K562 (cell line): ENCODE measurements at regions not wholly inside any gene's neighbourhood (a gene's known extent, or its start where the extent isn't known, plus 50 kb on each side); places are given as distances from the start of the nearest gene placed in this dataset.
A peak's percentile ranks its signal among the peaks of the same experiment; 100 is the strongest.

Experiments used
- ATAC-seq: fragments of 200-7000 bp; cut with Tn5 transposase; 3 replicates; pipeline ENCODE4 v1.9.1; 2020; ENCODE audit warnings: moderate library complexity
- BruUV-seq: library from RNA; stranded (reverse); fragments of 400-500 nt; replicated peaks from 2 replicates; lab custom pipeline; 2021; lab: Mats Ljungman, UMichigan
- CTCF ChIA-PET: fragments of 300-600 bp; formaldehyde crosslinking; extraction: SDS; loops from one replicate; lab custom pipeline; 2021; ENCODE audit warnings: low intra/inter-chr PET ratio; lab: Yijun Ruan, JAX
- POLR2A ChIA-PET: fragments of 300-600, 350-650 bp; sonication (Branson Sonifier 250); formaldehyde crosslinking; extraction: SDS; loops from one replicate; lab custom pipeline; 2021; ENCODE audit warnings: antibody characterized with exemption, inconsistent platforms; lab: Yijun Ruan, JAX
- DNase-seq, 4 experiments: peaks; one replicate each; pipeline versions ENCODE4 v3.0.0 to v3.0.0-alpha.2; 2011 to 2018; ENCODE audit warnings: low spot score in 3 of 4, mixed read lengths in 3 of 4; ENCODE audit errors: extremely low read depth in 1 of 4
- FAIRE-seq: peaks from 2 replicates; lab custom pipeline; 2011; peaks lifted over from hg19 to GRCh38; lab: Jason Lieb, UNC
- H2AFZ ChIP-seq: 2 replicates; pipeline ENCODE4 v1.6.0; 2011; ENCODE audit warnings: low read depth, low read length, control low read depth, inconsistent platforms
- H3K27ac ChIP-seq: fragments of 200-600 bp; 3 replicates; pipeline ENCODE4 v1.8.0; 2011; ENCODE audit warnings: low read depth, mild to moderate bottlenecking, control low read depth, inconsistent platforms, low read length, moderate library complexity, mixed read lengths; ENCODE audit errors: extremely low read depth
- H3K27me3 ChIP-seq, 2 experiments: fragments of 300-600 bp in 1 of 2; 2 replicates in 1 of 2; 3 replicates in 1 of 2; pipeline versions ENCODE4 v1.6.0 to v1.8.0; 2011; ENCODE audit warnings: inconsistent platforms in 2 of 2, low read length in 2 of 2, mild to moderate bottlenecking in 1 of 2, mixed read lengths in 1 of 2, moderate library complexity in 1 of 2; ENCODE audit not compliant: control insufficient read depth in 2 of 2, insufficient read depth in 2 of 2
- H3K36me3 ChIP-seq: fragments of 300-600 bp; 3 replicates; pipeline ENCODE4 v1.8.0; 2011; ENCODE audit warnings: mild to moderate bottlenecking, low read length, inconsistent platforms; ENCODE audit not compliant: control insufficient read depth, insufficient read depth
- H3K4me1 ChIP-seq, 2 experiments: fragments of 200-600 bp in 1 of 2; replicated peaks in 1 of 2; 2 replicates in 1 of 2; 3 replicates in 1 of 2; pipeline versions ENCODE4 v1.5.1 to v1.8.0; 2011; ENCODE audit warnings: inconsistent platforms in 2 of 2, low read length in 2 of 2, mild to moderate bottlenecking in 1 of 2, mixed read lengths in 1 of 2, moderate library complexity in 1 of 2; ENCODE audit not compliant: control insufficient read depth in 2 of 2, insufficient read depth in 2 of 2
- H3K4me2 ChIP-seq: 2 replicates; pipeline ENCODE4 v1.6.1; 2011; ENCODE audit warnings: low read length, control low read depth, inconsistent platforms, mixed read lengths; ENCODE audit not compliant: insufficient read depth
- H3K4me3 ChIP-seq: fragments of 200-600 bp; sonication (generic), shearing (Covaris generic); 2 replicates; pipeline ENCODE4 v1.5.1; 2016; ENCODE audit warnings: control low read depth, inconsistent platforms
- H3K79me2 ChIP-seq: fragments of 200-600 bp; 3 replicates; pipeline ENCODE4 v1.8.0; 2011; ENCODE audit warnings: low read length, inconsistent platforms; ENCODE audit not compliant: control insufficient read depth, insufficient read depth
- H3K9ac ChIP-seq, 2 experiments: 2 replicates each; pipeline versions ENCODE4 v1.6.0 to v1.6.1; 2011; ENCODE audit warnings: low read depth in 2 of 2, low read length in 2 of 2, control low read depth in 1 of 2, inconsistent platforms in 1 of 2, mild to moderate bottlenecking in 1 of 2, mixed read lengths in 1 of 2; ENCODE audit not compliant: insufficient read depth in 1 of 2
- H3K9me1 ChIP-seq: one replicate; pipeline ENCODE4 v1.6.0; 2011; ENCODE audit warnings: inconsistent platforms, mild to moderate bottlenecking, low read length, moderate library complexity; ENCODE audit not compliant: control insufficient read depth, insufficient read depth
- H3K9me3 ChIP-seq: replicated peaks from 2 replicates; pipeline ENCODE4 v1.5.1; 2011; ENCODE audit warnings: low read depth, low read length, inconsistent platforms; ENCODE audit not compliant: control insufficient read depth, insufficient read depth
- H4K20me1 ChIP-seq: replicated peaks from 2 replicates; pipeline ENCODE4 v1.6.1; 2011; ENCODE audit warnings: low read length, inconsistent platforms, mixed read lengths; ENCODE audit not compliant: control insufficient read depth, insufficient read depth
- ARID1B ChIP-seq: fragments of 450-650 bp; IDR thresholded peaks from 2 replicates; pipeline ENCODE4 v1.6.1; 2016; ENCODE audit warnings: antibody characterized with exemption, mild to moderate bottlenecking, inconsistent platforms
- CBFA2T3 ChIP-seq: fragments of 450-650 bp; IDR thresholded peaks from 2 replicates; pipeline ENCODE4 v1.6.1; 2017
- CREB3L1 ChIP-seq: fragments of 450-650 bp; IDR thresholded peaks from 2 replicates; pipeline ENCODE4 v1.6.1; 2014; ENCODE audit warnings: low read depth, mild to moderate bottlenecking, moderate library complexity, borderline replicate concordance
- CSDE1 ChIP-seq, 2 experiments: fragments of 450-650 bp; IDR thresholded peaks; 2 replicates each; pipeline ENCODE4 v1.6.1; 2016; ENCODE audit warnings: mild to moderate bottlenecking in 1 of 2
- DACH1 ChIP-seq: fragments of 450-650 bp; IDR thresholded peaks from 2 replicates; pipeline ENCODE4 v1.6.1; 2018; ENCODE audit not compliant: partially characterized antibody
- DIDO1 ChIP-seq: fragments of 450-650 bp; IDR thresholded peaks from 2 replicates; pipeline ENCODE4 v1.6.1; 2016; ENCODE audit warnings: low read depth, missing biosample characterization, missing genetic modification characterization
- HDGF ChIP-seq: fragments of 450-650 bp; IDR thresholded peaks from 2 replicates; pipeline ENCODE4 v1.6.1; 2016
- MAFG ChIP-seq: fragments of 450-650 bp; conservative IDR thresholded peaks from 2 replicates; pipeline ENCODE4 v1.6.1; 2016; ENCODE audit warnings: missing genetic modification characterization, missing compliant biosample characterization
- MTA2 ChIP-seq: fragments of 450-650 bp; IDR thresholded peaks from 2 replicates; pipeline ENCODE4 v1.6.1; 2016; ENCODE audit warnings: low read depth
- OTX1 ChIP-seq: fragments of 450-650 bp; formaldehyde crosslinking; IDR thresholded peaks from 2 replicates; pipeline ENCODE4 v1.4.0; 2022; ENCODE audit warnings: mild to moderate bottlenecking
- PRDM10 ChIP-seq: fragments of 450-650 bp; IDR thresholded peaks from 2 replicates; pipeline ENCODE4 v1.6.1; 2018; ENCODE audit not compliant: partially characterized antibody
- PRMT5 ChIP-seq: sonication (generic); formaldehyde crosslinking; IDR thresholded peaks from 2 replicates; pipeline ENCODE4 v1.5.0; 2020; ENCODE audit warnings: missing genetic modification reagents
- SMARCB1 ChIP-seq: IDR thresholded peaks from 2 replicates; pipeline ENCODE4 v1.6.1; 2011; ENCODE audit warnings: improper control_type of control experiment, low read depth; ENCODE audit not compliant: insufficient read length
- UBTF ChIP-seq, 2 experiments: IDR thresholded peaks; 2 replicates each; pipeline ENCODE4 v1.6.1; 2012; ENCODE audit warnings: improper control_type of control experiment in 2 of 2, low read depth in 2 of 2, low read length in 2 of 2, borderline replicate concordance in 1 of 2
- XRCC4 ChIP-seq: IDR thresholded peaks from one replicate; pipeline ENCODE4 v1.6.1; 2011; ENCODE audit not compliant: insufficient read depth, insufficient read length; ENCODE audit errors: extremely low read depth
- ZC3H8 ChIP-seq: fragments of 450-650 bp; IDR thresholded peaks from 2 replicates; pipeline ENCODE4 v1.6.1; 2017
- ZNF316 ChIP-seq: fragments of 450-650 bp; IDR thresholded peaks from 2 replicates; pipeline ENCODE4 v1.6.1; 2016
- ZNF354B ChIP-seq: fragments of 250-450 bp; sonication (Bioruptor Pico); IDR thresholded peaks from 2 replicates; pipeline ENCODE4 v1.4.0; 2020
- WGBS: fragments of 100-300 bp; shearing (Covaris generic); methylation state at CpG from one replicate; pipeline ENCODE4 v1.1.6; 2016; ENCODE audit warnings: low coverage, mixed read lengths; ENCODE audit not compliant: insufficient coverage; ENCODE audit errors: missing lambda C conversion rate; 5-methylcytosine and 5-hydroxymethylcytosine counted together
- in situ Hi-C: fragments of 300-500 bp; cut with MboI; formaldehyde crosslinking; loops from 4 replicates; pipeline ENCODE4 v1.15.0; 2018; ENCODE audit warnings: inconsistent platforms, mixed read lengths
- intact Hi-C: fragments of 100-400 bp; cut with micrococcal nuclease; formaldehyde crosslinking; loops from 2 replicates; pipeline ENCODE4 v1.14.2; 2022

- Histone ChIP-seq H3K9me1 (no peaks in the 10 kb centered on the region), H3K27ac (no peak overlapping the region), H3K36me3 (no peaks in the 10 kb centered on the region), H2AFZ (no peak overlapping the region), H3K4me1 (peaks cover 0 to 6% of the 10 kb centered on the region in 2 experiments; a peak in 2 of 5 replicates), H4K20me1 (no peaks in the 10 kb centered on the region), H3K9me3 (0 out of 2 replicates have a peak, but pooled peaks cover 1% of the 10 kb centered on the region), H3K27me3 (peaks cover 2 to 21% of the 10 kb centered on the region in 2 experiments; a peak in 3 of 5 replicates), H3K4me2 (no peak overlapping the region), H3K4me3 (no peak overlapping the region), H3K9ac (no peak overlapping the region), H3K79me2 (no peaks in the 10 kb centered on the region)
- in situ Hi-C loops, result no loop called here
- ChIA-PET POLR2A (no interaction called here), CTCF (no interaction called here)
- BruUV-seq, result no TSS peak
- no peak for FAIRE-seq
- DNase-seq, result no peak
- intact Hi-C loops, result no loop called here
- WGBS, result under 1% methylated on average over 12 of the region's 13 CpGs
- ATAC-seq, result no peak
- peak; percentile 58 for TF ChIP-seq ZNF316
- TF ChIP-seq CBFA2T3, result no peak
- TF ChIP-seq ZC3H8, result no peak
- TF ChIP-seq SMARCB1, result no peak
- TF ChIP-seq PRMT5, result no peak
- no peak for TF ChIP-seq HDGF
- 0 out of 2 replicates have a peak, but pooled peaks have one; percentile 22 for TF ChIP-seq MAFG
- TF ChIP-seq DIDO1 (tag), result no peak
- TF ChIP-seq CSDE1 (IDR thresholded peaks at IDR 0.05), result no peak
- TF ChIP-seq UBTF (IDR thresholded peaks at IDR 0.05; ENCODE audit: borderline replicate concordance in 1 of 2, low read depth in 2 of 2, low read length in 2 of 2), result no peak
- no peak for TF ChIP-seq DACH1
- TF ChIP-seq MTA2, result no peak
- no peak for TF ChIP-seq ZNF354B
- no peak for TF ChIP-seq OTX1
- no peak for TF ChIP-seq XRCC4
- no peak for TF ChIP-seq PRDM10
- TF ChIP-seq CREB3L1, result no peak
- no peak for TF ChIP-seq ARID1B
Observed at GRCh38 chr2:242043538-242044312, 174.2 kb downstream of the RTP5 start.
